AML-193 (cell line): ENCODE measurements at regions not wholly inside any gene's neighbourhood (a gene's known extent, or its start where the extent isn't known, plus 50 kb on each side); places are given as distances from the start of the nearest gene placed in this dataset.
"Not testable (repeated sequence)": the region's sequence is repeated elsewhere in the genome, so short reads cannot be mapped to it uniquely, and the experiment has no call there.

ENCODE experiments used
- DNase-seq, 2 experiments: peaks; one replicate each; lab custom pipeline; 2025; lab: John Stamatoyannopoulos, UW

DNA sequence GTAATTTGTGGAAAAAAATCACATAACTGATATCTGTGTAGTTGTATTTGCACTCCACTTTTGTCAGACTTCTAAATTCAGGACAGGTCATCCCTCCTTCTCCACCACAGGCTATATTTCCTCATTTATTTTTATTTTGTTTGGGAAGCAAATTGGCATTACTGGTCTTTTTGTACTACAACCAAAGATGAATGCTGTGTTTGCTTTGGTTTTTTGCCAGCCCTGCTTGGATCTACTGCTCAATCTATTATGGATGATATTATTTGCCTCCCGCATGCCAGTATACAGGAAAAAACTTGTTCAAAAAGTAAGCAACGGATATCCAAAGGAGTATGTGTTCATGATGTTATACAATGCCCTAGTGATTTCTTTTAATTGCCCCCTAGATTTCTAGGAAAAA is 948.8 kb downstream of the TRHDE start:
- DNase-seq: no peak

DNA sequence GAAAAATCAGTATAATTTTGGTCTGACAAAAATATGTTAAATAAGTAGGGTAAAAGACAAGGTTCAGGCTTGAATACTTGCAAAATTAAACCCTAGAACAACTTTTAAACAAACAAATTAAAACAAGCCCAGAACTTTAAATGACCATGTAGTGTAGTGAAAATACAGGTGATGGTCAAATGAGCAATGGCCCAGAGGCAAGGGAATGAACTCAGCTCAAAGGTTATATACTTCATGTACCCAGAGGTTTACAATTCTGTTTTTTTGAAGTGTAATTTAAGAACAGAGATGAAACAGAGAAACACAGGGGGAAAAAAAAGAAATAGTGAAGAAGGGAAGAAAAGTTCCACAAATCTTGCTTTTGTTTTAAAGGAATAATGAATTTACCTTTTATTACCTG is 949.2 kb downstream of the TRHDE start:
- no peak for DNase-seq

- no peak for DNase-seq
Measured at GRCh38 chr12:73221836-73222235, 949.7 kb downstream of the TRHDE start.

- DNase-seq: no peak
Measured at GRCh38 chr12:73225371-73225937, 953.3 kb downstream of the TRHDE start.

- no peak for DNase-seq
Measured at GRCh38 chr12:73225941-73226340, 953.8 kb downstream of the TRHDE start.

DNA sequence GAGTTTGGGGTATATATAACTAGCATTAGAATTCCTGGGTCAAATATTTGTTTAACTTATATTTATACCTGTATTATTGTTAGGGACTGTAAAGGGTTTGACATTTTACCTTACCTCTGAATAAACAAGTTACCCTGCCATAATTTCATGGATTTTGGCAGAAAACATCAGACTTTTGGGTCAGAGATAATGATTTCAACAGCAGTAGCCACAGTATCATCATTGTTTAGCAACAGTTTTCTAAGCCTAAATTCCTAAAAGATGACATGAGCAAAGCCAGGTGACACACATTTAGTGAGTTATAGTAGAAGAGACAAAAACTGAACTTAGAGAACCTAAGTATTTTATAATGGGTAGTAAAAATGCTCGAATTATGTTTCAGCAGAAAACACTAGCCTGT is 954.4 kb downstream of the TRHDE start:
- no peak for DNase-seq

DNA sequence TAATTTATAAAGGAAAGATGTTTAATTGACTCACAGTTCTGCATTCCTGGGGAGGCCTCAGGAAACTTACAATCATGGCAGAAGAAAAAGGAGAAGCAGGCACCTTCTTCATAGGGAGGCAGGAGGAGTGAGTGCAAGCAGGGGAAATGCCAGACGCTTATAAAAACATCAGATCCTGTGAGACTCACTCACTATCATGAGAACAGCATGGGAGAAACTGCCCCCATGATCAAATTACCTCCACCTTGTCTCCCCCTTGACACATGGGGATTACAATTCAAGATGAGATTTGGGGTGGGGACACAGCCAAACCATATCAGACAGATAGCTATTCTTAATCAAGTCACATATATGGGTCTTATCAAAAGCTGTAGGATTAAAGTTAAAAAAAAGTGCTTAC is 956.7 kb downstream of the TRHDE start:
- DNase-seq: not testable (repeated sequence)

DNA sequence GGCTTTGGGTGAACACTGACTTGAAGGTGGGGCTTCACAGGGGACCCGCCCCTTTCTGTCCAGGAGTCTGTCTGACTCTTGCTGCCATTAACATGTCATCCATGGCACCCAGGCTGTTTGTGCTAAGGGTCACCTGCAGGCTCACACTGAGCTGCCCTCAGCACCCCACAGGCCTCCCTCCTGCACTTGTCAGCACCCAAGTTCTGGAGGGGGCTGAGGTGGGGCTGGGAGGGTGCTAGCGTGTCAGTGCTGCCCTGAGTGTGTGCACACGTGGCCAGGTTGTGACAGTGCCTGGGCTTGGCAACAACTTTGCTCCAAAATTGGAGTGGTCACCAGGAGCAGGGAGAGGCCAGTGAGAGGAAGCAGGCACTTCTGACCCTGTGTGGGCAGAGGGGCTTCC is 963.2 kb downstream of the TRHDE start:
- DNase-seq: no peak

GRCh38 chr12:73240110-73240509 is 967.9 kb downstream of the TRHDE start:
- DNase-seq: no peak

DNA sequence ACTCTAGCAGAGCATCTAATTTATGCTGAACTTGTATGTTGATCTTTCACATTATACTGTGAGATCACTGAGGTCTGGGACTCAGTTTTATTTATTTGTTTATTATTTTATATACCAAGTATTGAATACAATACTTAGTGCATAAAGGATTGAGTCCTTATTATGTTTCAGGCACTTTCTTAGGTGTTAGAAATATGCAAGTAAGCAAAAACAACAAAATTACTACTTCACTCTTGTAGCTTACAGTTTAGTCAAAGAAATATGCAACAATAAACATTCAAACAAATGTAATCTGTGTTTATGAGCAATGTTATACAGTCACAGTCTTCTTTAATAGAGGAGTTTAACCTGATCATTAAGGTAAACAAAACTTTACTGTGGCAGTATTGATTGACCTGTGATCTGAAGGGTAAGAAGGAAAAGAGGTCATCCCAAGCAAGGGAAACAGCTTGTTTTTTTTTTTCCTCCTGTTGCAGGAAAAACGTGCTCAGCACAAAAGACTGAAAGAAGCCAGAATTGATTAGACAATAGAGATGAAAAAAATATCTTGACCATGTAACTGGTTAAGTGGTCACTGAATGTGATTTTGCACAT is 990.7 kb downstream of the TRHDE start:
- DNase-seq: no peak

DNA sequence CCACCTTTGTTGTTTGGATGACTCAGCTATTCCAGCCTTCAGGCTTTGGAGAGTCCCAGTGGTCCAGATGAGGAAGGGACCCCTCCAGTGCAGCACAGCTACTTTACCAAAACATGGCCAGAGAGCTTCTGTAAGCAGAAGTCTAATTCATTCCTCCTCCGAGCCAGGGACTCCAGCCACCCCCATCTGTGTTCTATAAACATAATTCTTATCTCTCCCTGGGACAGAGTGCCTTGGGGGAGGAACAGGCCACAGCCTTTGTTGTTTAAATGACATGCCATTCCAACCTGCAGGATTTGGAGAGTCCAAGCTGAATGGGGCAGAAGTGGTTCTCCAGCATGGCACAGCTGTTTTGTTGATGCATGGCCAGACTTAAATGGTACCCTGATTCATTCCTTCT is 994.0 kb downstream of the TRHDE start:
- DNase-seq: no peak

GRCh38 chr12:73274976-73275375 is 1002.8 kb downstream of the TRHDE start:
- no peak for DNase-seq

- DNase-seq: no peak
Measured at GRCh38 chr12:73277971-73278370, 1005.8 kb downstream of the TRHDE start.

- no peak for DNase-seq
Measured at GRCh38 chr12:73301530-73301929, 1029.4 kb downstream of the TRHDE start.

DNA sequence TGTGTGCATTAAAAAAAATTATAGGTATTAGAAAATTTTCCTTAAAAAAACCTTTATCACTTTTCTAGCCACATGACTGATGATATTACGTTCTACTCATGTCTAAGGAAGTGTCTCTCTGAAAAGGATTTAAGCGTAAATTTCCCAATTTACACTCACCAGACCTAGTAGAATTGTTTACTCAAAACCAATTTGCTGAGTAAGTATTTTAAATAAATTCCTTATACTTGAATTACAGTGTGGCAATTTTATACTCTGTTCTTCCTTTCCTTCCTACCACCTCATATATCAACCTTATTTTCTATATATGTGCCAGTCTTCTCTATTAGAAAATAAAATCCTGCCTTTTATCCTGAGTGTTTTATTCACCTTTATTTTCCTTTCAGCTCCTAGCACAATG is 1035.1 kb downstream of the TRHDE start:
- DNase-seq: no peak

DNA sequence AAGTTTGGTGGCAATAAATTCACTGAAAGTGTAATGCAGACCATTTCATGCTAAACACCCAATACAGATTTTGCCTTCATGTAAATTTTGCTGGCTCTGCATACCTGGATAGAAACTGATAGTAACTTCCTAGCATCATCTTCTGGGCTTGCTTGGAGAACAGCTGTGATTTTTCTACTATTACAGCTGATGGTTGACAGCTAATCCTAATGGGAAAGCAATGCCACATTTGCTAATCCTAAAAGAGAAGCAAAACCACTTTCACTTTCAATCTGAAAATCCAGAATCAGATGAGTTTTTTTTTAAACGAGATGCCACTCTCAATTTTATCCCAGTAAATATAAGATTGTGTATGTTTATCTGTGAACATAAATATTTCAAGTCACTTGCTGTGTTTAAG is 1035.9 kb downstream of the TRHDE start:
- DNase-seq: no peak

- no peak for DNase-seq
Measured at GRCh38 chr12:73308747-73309146, 1036.6 kb downstream of the TRHDE start.

DNA sequence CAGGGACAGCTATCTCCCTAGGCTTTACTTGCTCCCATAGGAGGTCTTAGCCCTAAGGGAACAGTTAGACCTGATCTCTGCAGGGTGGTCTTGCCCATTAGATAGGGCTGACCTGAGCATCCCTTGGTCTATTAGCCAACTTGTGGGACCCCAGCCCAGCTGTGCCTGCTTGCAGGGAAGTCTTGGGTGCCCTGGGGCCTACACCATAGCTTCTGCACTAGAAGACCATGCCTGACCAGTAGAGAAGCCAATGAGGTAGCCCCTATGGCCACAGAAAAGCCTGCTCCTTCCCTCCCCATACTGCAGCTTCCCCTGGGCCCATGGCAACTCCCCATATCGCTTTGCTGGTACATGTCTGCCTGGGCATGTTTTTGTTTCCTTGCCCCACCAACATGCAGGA is 1049.1 kb downstream of the TRHDE start:
- no peak for DNase-seq

DNA sequence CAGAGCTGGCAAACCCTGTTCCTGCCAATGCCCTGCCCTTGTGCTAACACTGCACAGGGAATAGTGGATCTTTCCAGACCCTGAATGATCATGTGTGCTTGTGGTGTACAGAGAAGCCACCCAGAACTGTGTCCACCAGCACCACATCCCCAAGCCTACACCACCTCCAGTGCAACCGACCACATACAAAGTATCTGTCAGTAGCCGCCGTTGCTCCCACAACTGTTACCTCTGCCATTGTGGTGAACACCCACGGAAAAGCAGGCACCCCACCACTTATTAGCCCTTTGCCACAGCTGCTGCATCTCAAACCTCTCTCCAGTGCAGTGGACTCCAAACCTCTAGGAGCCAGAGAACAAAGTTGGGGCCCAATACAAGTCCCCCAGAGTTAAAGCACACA is 1049.6 kb downstream of the TRHDE start:
- DNase-seq: no peak

- no peak for DNase-seq
Measured at GRCh38 chr12:73330584-73331351, 1058.6 kb downstream of the TRHDE start.

DNA sequence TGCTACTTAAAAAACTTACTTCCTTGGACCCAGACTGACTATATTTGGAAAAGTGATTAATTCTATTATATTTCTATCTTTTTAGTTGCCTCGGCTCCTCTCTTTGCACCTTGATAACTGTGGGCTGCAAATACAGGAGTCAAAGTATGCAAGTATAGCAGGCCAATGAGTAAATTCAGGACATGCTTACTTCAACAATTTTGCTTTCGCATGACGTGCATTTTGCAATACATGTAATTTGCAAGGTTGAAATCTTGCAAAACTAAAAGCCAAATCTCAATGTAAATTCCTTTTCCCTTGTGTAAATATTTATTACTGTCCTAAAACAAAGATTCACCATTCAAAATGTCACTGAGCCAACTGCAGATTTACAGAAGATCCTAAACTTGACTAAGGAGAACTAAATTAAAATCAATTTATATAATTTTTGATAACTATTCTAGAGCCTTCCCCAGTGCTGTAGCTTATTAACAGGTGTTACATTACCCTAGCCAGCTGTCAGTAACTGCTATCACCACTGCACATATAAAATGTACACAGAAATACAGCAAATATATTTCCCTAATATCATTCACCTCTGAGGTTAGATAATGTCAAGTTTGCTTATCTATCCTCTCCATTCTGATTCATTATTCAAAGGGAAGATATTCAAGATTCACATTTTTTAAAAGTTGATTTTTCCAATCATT is 1069.5 kb downstream of the TRHDE start:
- no peak for DNase-seq

DNA sequence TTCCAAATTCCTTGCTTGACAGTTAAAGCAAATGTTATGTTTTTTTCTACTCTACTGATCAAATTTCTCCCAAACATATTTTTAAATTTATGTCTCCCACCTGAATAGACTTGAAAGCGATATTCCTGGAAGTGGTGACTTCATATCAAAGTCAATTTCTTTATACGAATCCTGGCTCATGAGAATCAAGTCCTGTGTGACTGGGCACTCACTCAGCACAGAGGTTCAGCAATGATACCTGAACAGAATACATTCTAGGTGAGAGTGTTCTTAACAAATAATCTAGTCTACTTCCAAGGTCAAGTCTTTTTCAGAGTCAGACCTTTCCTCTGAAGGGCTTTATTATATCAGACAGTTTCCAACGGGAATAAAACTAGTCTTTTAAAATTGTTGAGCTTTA is 1070.6 kb downstream of the TRHDE start:
- DNase-seq: no peak

DNA sequence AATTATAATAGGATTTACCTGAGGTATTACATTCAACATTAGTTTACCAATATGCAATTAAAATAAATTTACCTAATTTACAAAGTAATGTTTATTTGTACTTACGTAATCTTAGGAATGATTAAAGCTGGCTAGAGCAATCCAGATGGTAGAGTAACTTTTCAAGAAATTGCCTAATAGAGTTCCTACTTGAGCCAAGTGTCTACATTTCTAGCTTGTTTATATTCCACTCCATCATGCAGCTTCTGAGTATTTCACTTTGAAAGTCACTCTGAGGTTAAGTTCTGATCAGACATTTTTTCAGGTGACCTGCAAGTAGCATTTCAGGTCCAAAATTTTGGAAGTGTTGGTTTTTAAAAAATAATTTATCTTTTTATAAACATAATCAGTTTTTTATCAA is 1080.7 kb downstream of the TRHDE start:
- no peak for DNase-seq
